ENCODE measurements at regions not wholly inside any gene's neighbourhood (a gene's known extent, or its start where the extent isn't known, plus 50 kb on each side); places are given as distances from the start of the nearest gene placed in this dataset.

DNA sequence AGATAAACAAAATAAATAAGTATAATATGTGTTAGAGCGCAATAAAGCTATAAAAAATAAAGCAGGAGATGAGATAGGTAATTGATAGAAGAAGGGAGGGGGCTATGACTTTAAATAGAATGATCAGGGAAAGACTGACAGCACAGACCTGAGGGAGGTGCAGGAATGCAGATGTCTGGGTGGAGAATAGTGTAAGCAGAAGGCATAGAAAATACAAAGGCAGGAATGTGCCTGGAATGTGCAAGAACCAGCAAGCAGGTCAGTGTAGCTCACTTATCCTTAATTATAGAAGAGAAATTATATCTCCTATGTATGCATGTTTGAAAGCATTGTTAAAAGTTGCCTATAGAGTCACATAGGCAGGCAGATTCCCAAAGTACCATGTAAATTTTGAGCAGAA lies 239.4 kb upstream of the SOX14 start:
- no peak for TF ChIP-seq ZNF274 (IDR thresholded peaks at IDR 0.05; ENCODE audit: low read depth, low read length)
- no peak for TF ChIP-seq SUZ12 (IDR thresholded peaks at IDR 0.05; ENCODE audit: extremely low read depth, insufficient read depth, insufficient read length)

Measured in NT2/D1 (cell line).